GM12864 (cell line): ENCODE measurements at regions not wholly inside any gene's neighbourhood (a gene's known extent, or its start where the extent isn't known, plus 50 kb on each side); places are given as distances from the start of the nearest gene placed in this dataset.

Experiments used
- DNase-seq: peaks from one replicate; pipeline ENCODE4 v3.0.0-alpha.2; 2011; ENCODE audit warnings: low read depth
- H3K4me3 ChIP-seq: 2 replicates; pipeline ENCODE4 v1.5.1; 2011; ENCODE audit warnings: mild to moderate bottlenecking, low read depth, low read length, control low read depth
- CTCF ChIP-seq: IDR thresholded peaks from 2 replicates; pipeline ENCODE4 v1.5.1; 2011; ENCODE audit warnings: low read depth, mild to moderate bottlenecking, moderate library complexity, low read length, control low read depth, inconsistent platforms; ENCODE audit errors: missing control alignments

DNA sequence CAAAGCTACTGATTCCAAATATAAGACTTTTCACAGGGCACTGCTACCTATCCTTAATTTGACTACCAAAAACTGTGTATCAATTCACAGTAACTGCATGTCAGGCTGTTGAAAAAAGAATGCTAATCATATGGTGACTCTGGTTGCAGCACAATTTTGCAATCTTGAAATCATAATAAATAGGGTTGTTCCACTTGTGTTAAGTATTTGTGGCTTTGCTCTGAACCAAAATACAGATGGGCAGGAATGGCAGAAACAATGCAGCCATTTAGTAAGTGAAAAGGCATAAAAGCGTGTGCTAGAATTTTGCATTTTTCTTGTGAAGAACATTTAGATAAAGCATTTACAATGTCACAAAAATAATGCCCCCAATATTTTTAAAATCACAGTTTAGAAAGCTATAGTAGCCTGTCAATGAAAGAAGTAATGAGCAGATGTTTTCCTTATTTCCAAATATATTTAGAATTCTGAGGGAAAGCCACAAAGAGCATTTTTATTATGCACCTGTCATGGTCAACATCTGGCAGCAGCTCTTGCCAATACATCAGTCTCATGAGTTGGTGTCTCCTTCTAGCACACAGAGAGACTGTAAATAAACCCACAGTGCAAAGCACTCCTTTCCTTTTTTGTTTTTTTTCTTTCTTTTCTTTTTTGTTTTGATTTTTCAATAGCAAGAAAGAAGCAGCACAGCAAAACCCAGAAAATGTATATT lies 54.8 kb upstream of the PAM start:
- no peak for DNase-seq
- TF ChIP-seq CTCF: no peak
- H3K4me3 ChIP-seq: no peak overlapping the region

- no peak overlapping the region for H3K4me3 ChIP-seq
- DNase-seq: no peak
- no peak for TF ChIP-seq CTCF
Observed at GRCh38 chr5:102700916-102701315, 54.2 kb upstream of the PAM start.

GRCh38 chr5:102701748-102702147 lies 53.4 kb upstream of the PAM start:
- no peak for DNase-seq
- no peak for TF ChIP-seq CTCF
- H3K4me3 ChIP-seq: no peak overlapping the region
